ENCODE measurements at regions not wholly inside any gene's neighbourhood (a gene's known extent, or its start where the extent isn't known, plus 50 kb on each side); places are given as distances from the start of the nearest gene placed in this dataset.
A peak's percentile ranks its signal among the peaks of the same experiment; 100 is the strongest.

DNA sequence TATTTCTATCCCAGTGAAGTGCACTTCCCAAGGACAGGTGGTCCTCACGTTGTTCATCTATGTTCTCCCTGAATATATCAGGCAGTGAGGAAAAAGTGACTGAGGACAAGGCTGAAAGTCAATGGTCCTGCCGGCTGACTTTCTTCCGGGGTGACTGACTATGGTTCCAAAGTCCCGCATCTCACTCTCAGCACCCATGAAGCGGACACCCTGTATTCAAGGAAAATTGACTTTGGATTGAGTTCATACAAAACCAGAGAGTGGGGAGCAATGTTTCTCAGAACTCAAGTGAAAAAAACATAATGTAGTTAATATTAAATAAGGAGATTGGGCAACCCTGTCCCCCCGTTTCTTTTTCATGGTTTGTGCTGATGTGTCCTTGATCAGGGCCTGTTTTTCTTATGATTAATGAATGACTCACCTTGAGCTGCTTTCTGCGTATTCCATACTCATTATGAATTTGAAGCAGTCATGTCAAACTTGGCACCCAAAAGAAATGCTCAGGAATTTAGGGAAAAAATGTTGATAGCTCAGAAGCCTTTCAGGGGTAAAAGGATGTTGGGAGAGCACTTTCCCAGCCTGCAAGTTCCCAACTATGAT, 184.0 kb downstream of the CYLD start:
- no peak for DNase-seq

GRCh38 chr16:50924759-50925545, 183.1 kb downstream of the CYLD start:
- DNase-seq = no peak

DNA sequence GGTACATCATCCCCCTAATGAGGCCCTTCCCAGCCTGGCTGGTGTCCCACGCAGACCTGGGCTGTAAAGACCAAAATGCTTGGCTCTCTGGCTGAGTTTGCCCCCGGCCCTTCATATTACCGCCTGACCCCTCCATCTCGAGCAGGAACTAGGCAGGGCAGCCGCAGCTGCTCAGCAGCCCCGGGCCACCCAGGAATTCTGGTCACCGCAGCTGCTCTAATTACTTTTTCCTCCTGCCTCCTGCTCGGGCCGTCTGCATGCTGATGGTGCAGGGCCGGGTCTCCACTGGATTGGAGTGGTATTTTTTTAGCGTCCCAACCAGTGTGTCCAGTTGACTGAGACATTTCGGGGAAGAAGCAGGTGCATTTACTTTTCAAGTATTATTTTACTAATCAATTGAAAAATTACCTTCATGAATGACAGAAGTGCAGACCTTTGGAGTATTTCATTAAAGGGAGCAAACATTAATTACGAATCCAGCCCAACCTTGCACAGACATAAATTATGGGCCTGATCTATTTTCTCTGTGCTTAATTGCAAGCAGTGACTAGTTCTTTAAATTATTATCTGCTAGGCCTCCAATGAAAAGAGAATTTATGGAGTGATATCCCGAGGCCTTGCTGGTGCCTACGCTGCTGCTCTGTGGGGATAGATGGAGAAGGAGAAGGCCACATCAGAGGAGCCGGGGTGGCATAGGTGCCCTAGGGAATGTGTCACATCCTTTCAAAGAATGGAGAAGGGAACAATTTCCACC, 176.2 kb downstream of the CYLD start:
- no peak for DNase-seq

- no peak for DNase-seq
Measured at GRCh38 chr16:50916040-50916439, 174.2 kb downstream of the CYLD start.

DNA sequence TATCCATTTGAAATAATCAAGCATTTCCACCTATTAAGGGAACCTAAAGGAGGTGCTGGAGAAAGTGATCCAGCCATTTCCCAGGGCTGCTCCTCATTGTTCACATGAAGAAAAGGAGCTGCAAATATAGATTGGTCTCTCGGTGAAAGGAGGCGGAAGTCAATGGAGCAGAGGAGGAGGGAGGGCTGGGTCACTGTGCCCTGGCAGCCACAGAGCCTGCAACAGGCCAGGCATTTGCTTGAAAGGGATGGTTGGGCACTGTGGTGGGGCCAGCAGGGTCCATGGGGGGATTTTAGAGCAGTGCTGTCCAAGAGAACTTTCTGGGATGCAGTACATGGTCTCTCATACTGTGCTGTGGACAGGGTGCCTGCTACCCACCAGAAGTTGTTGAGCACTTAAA, 173.2 kb downstream of the CYLD start:
- DNase-seq = no peak

- DNase-seq = peak in 1 of 51 donors; percentile 22
Measured at GRCh38 chr16:50910736-50911100, 168.8 kb downstream of the CYLD start.

GRCh38 chr16:50909831-50910735, 168.2 kb downstream of the CYLD start:
- peak in 7 of 51 donors; percentile 7 to 22 (median 8) for DNase-seq

- no peak for DNase-seq
Measured at GRCh38 chr16:50908468-50908867, 166.6 kb downstream of the CYLD start.

DNA sequence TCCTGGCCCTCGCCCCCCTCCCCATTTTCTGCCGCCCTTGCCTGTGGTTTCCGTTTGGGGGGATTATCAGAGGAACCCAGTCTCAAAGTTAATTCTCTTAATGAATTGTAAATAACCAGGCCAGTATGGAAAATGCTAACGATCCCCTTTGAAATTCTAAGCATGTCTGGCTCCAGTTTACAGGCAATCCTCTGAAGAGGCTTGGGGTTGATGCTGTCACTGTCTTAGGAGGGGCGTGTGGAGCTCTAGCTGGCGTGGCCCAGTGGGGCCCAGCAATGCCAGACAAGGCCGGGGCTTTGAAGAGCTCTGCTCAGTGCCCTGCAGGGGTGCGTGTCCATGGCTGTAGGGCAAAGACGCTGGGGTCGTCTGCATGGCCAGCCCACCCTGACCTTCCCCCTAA, 164.6 kb downstream of the CYLD start:
- no peak for DNase-seq

- peak in 9 of 51 donors; percentile 2 to 28 (median 13) for DNase-seq
Measured at GRCh38 chr16:50902457-50902856, 160.6 kb downstream of the CYLD start.

DNA sequence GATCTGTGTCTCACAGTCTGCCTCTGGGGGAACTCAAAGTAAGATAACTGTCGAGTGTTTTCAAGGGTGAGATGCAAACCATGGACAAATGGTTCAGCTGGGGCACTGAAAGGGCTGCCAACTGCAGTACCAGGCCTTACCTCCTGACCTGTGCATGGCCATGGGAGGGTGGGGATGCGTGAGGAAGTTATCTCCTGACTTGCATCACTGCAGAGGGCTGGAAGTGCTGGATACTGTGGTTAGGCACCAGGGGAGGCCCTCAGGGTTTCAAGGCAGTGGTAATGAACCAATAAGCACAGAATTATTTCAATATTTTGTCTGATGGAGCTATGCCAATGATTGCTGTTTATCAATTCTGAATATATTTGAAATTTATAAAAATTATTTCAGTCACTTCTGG, 159.2 kb downstream of the CYLD start:
- no peak for DNase-seq

GRCh38 chr16:50900391-50900942, 158.6 kb downstream of the CYLD start:
- DNase-seq = no peak

DNA sequence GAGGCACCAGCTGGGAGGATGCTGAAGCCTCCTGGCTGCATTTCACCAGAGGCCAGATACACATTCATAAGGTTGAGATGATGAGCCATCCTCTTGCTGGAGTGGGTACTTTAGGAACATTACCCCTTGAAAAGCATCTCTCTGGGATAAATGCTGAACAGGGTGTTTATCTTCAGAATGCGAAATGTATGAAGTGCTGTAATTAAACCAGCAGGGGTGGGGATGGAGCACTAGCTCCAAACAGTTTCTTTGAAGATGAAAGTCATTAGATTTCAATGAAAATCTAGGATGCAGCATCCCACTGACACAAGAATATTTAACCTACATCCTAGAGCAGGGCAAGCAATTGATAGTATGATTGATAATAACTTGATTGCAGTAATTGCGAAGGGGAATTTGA, 158.1 kb downstream of the CYLD start:
- DNase-seq = no peak

- DNase-seq = no peak
Measured at GRCh38 chr16:50889746-50890145, 147.9 kb downstream of the CYLD start.

GRCh38 chr16:50889276-50889675, 147.4 kb downstream of the CYLD start:
- DNase-seq = no peak

DNA sequence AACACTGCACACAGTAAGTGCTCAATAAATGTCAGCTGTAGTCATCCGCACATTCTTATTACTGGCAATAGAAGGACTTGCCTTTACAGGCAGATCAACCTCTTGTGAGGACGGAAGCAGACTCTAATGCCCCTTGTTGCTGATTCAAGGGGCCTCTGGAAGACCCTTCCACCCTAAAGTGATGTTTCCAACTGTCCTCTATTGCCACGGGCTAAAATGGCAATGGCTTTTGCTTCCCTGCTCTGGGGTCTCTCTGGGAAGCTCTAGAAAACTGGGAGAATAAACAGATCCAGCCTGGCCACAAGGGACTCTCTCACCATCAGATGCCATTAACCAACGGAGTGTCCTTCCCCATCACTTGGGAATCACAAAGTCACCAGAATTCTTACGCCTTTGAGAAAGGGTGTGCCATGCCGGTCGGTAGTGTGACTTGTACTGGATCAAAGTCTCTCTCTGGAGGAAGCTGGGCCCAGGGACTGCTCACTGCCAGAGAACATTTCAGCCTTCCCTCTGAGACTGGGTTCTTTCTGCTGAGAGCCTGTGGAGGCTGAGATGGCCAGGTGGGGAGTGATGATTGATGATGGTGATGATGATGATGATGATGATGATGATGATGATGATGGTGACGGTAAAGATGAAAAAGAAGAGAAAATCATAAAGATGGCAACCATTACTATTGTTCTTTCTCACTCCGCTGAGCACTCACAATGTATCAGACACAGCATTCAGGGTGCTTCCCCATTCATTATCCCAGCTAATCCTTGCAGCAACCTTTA, 146.8 kb downstream of the CYLD start:
- DNase-seq = no peak

GRCh38 chr16:50887500-50888298, 145.8 kb downstream of the CYLD start:
- no peak for DNase-seq

GRCh38 chr16:50884066-50884860, 142.4 kb downstream of the CYLD start:
- no peak for DNase-seq

GRCh38 chr16:50881956-50882355, 140.1 kb downstream of the CYLD start:
- DNase-seq = no peak
